ENCODE measurements at regions not wholly inside any gene's neighbourhood (a gene's known extent, or its start where the extent isn't known, plus 50 kb on each side); places are given as distances from the start of the nearest gene placed in this dataset.

DNA sequence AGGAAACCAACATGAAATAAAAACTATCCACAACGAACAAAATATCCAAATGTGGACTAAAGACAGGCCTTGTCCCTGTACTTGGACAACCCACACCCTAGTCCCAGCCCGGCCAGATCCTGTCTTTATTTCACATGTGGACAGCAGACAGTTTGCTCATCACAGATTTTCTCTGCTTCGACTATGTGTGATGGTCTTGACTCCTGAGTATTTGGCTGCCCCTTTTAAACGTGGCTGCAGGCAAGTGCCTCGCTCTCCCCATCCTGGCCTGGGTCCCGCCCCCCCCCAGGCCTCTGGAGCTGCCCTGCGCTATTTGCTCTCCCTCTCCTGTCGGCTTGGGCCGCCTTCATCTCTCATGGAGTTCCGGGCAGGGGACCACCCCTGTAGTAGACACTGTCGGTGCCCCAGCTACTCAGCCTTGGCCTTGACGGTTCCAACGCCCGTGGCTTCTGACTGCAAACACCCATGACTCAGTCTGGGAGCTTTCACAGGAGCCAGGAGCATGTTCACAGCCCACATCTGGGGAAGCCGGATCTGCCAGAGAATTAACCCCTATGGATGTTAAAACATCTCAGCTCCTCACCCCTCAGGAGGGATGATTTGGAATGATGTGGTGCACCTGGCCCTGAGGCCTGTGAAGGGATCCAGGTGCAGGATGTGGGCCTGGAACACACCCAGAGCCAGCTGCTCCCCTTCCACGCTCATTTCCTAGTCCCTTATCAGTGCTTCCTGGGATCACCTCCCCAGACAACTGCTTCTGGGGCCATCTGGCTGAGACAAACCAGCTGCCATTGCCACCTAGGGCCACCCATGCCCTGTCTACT lies 229.7 kb upstream of the RPL38 start:
- Histone ChIP-seq H3K4me1 (no peaks in the 10 kb centered on the region), H3K27me3 (peaks cover 0 to 15% (median 0%) of the 10 kb centered on the region in 3 donors), H3K9me3 (no peaks in the 10 kb centered on the region), H3K4me3 (no peak overlapping the region), H3K27ac (no peak overlapping the region), H3K36me3 (no peaks in the 10 kb centered on the region)
- TF ChIP-seq POLR2AphosphoS5 (IDR thresholded peaks at IDR 0.05) (no peak), CTCF (IDR thresholded peaks at IDR 0.05) (no peak), POLR2A (IDR thresholded peaks at IDR 0.05) (no peak), EP300 (IDR thresholded peaks at IDR 0.05) (no peak)
- intact Hi-C loops (cut with DNase I) = no loop called here
- WGBS, 2 donors = 71 to 76% methylated on average over 16 of the region's 16 CpGs
- no peak for DNase-seq

GRCh38 chr17:73974536-73974935 lies 228.9 kb upstream of the RPL38 start:
- no peak for TF ChIP-seq EP300 (IDR thresholded peaks at IDR 0.05)
- no peak for TF ChIP-seq POLR2AphosphoS5 (IDR thresholded peaks at IDR 0.05)
- TF ChIP-seq POLR2A (IDR thresholded peaks at IDR 0.05) = no peak
- TF ChIP-seq CTCF (IDR thresholded peaks at IDR 0.05) = no peak
- Histone ChIP-seq H3K27me3 (peaks cover 0 to 16% (median 0%) of the 10 kb centered on the region in 3 donors), H3K27ac (no peak overlapping the region), H3K4me3 (no peak overlapping the region), H3K36me3 (no peaks in the 10 kb centered on the region), H3K9me3 (no peaks in the 10 kb centered on the region), H3K4me1 (no peaks in the 10 kb centered on the region)
- intact Hi-C loops (cut with DNase I) = no loop called here
- no peak for DNase-seq
- 95 to 97% methylated on average over 1 of the region's 1 CpG for WGBS, 2 donors

DNA sequence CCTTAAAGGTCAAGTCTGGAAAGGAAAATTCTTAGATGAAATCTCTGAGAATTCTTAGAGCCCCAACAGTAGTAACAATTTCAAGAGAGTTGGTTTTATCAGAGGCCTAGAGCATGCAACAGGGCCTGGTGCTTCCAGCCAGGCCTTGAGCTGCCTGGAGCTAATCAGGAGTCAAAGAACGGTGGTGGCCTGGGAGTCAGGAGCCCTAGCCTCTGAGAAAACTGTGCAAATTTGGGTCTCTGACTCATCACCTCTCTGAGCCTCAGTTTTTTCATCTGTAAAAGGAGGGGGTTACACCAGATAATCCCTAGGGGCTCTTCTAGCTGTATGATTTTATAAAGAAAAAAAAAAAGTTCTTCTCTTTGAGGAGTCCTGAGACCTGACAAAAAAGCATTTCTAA lies 227.3 kb upstream of the RPL38 start:
- TF ChIP-seq POLR2AphosphoS5 (IDR thresholded peaks at IDR 0.05) = no peak
- TF ChIP-seq POLR2A (IDR thresholded peaks at IDR 0.05) = no peak
- TF ChIP-seq EP300 (IDR thresholded peaks at IDR 0.05) = no peak
- TF ChIP-seq CTCF (IDR thresholded peaks at IDR 0.05) = no peak
- Histone ChIP-seq H3K4me3 (no peak overlapping the region), H3K36me3 (no peaks in the 10 kb centered on the region), H3K27me3 (peaks cover 0 to 13% (median 0%) of the 10 kb centered on the region in 3 donors), H3K27ac (no peak overlapping the region), H3K9me3 (no peaks in the 10 kb centered on the region), H3K4me1 (no peaks in the 10 kb centered on the region)
- WGBS, 2 donors = 92% methylated on average over 1 of the region's 1 CpG
- intact Hi-C loops (cut with DNase I) = no loop called here
- DNase-seq = no peak

GRCh38 chr17:73976676-73977521 lies 226.6 kb upstream of the RPL38 start:
- TF ChIP-seq POLR2A (IDR thresholded peaks at IDR 0.05) = no peak
- TF ChIP-seq POLR2AphosphoS5 (IDR thresholded peaks at IDR 0.05) = no peak
- TF ChIP-seq EP300 (IDR thresholded peaks at IDR 0.05) = no peak
- no peak for TF ChIP-seq CTCF (IDR thresholded peaks at IDR 0.05)
- H3K36me3 ChIP-seq = no peaks in the 10 kb centered on the region
- no peaks in the 10 kb centered on the region for H3K9me3 ChIP-seq
- no peak overlapping the region for H3K27ac ChIP-seq
- DNase-seq = no peak
- H3K27me3 ChIP-seq = peaks cover 0 to 13% (median 0%) of the 10 kb centered on the region in 3 donors
- no peaks in the 10 kb centered on the region for H3K4me1 ChIP-seq
- 82% methylated on average over 19 of the region's 19 CpGs for WGBS, 2 donors
- intact Hi-C loops (cut with DNase I) = no loop called here
- no peak overlapping the region for H3K4me3 ChIP-seq
